Adrenal gland (tissue), 5 donors: ENCODE measurements at regions not wholly inside any gene's neighbourhood (a gene's known extent, or its start where the extent isn't known, plus 50 kb on each side); places are given as distances from the start of the nearest gene placed in this dataset.

Experiments used
- POLR2A ChIP-seq, 2 donors: fragments of 450-650 bp; IDR thresholded peaks; one replicate each; pipeline ENCODE4 v1.6.1; 2017; ENCODE audit warnings: antibody characterized with exemption in 2 of 2, mild to moderate bottlenecking in 2 of 2, moderate library complexity in 1 of 2
- TF ChIP-seq, protein P1 (sequence below), 6 experiments: fragments of 450-650 bp in 4 of 6; fragments of 200-600 bp in 2 of 6; sonication (generic) in 1 of 6; IDR thresholded peaks; 1 replicate in 5 of 6; 2 replicates in 1 of 6; pipeline versions ENCODE4 v1.5.1 to v1.8.0; 2016 to 2021; ENCODE audit warnings: antibody characterized with exemption in 6 of 6, mild to moderate bottlenecking in 2 of 6, moderate library complexity in 1 of 6
- donor health status: DM: no; HTN: no; CAD: no.

GRCh38 chr14:100409003-100409360 lies 85.8 kb downstream of the SLC25A47 start:
- TF ChIP-seq, protein P1, sequence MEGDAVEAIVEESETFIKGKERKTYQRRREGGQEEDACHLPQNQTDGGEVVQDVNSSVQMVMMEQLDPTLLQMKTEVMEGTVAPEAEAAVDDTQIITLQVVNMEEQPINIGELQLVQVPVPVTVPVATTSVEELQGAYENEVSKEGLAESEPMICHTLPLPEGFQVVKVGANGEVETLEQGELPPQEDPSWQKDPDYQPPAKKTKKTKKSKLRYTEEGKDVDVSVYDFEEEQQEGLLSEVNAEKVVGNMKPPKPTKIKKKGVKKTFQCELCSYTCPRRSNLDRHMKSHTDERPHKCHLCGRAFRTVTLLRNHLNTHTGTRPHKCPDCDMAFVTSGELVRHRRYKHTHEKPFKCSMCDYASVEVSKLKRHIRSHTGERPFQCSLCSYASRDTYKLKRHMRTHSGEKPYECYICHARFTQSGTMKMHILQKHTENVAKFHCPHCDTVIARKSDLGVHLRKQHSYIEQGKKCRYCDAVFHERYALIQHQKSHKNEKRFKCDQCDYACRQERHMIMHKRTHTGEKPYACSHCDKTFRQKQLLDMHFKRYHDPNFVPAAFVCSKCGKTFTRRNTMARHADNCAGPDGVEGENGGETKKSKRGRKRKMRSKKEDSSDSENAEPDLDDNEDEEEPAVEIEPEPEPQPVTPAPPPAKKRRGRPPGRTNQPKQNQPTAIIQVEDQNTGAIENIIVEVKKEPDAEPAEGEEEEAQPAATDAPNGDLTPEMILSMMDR (IDR thresholded peaks at IDR 0.05): no peak
- no peak for TF ChIP-seq POLR2A (IDR thresholded peaks at IDR 0.05)
